Ovary (tissue), 7 donors: ENCODE measurements at regions not wholly inside any gene's neighbourhood (a gene's known extent, or its start where the extent isn't known, plus 50 kb on each side); places are given as distances from the start of the nearest gene placed in this dataset.
"Not testable (repeated sequence)": the region's sequence is repeated elsewhere in the genome, so short reads cannot be mapped to it uniquely, and the experiment has no call there.

Source experiments
- DNase-seq, 5 donors: peaks; one replicate each; pipeline ENCODE4 v3.0.0-alpha.2; 2019 to 2020
- H3K27ac ChIP-seq, 2 donors: fragments of 200-600 bp; one replicate each; pipeline versions ENCODE4 v1.5.1 to v1.8.0; 2019 to 2022
- H3K27me3 ChIP-seq: fragments of 200-600 bp; one replicate; pipeline ENCODE4 v1.8.0; 2022
- H3K36me3 ChIP-seq: fragments of 200-600 bp; sonication (generic); one replicate; pipeline ENCODE4 v1.5.1; 2019
- H3K4me1 ChIP-seq: one replicate; pipeline ENCODE4 v1.8.1; 2013; ENCODE audit warnings: mild to moderate bottlenecking, moderate library complexity; ENCODE audit not compliant: insufficient read depth
- H3K4me3 ChIP-seq: fragments of 200-600 bp; sonication (generic); one replicate; pipeline ENCODE4 v1.5.1; 2017
- H3K9me3 ChIP-seq, 2 donors: fragments of 200-600 bp in 1 of 2; sonication (generic) in 1 of 2; one replicate each; pipeline versions ENCODE4 v1.5.1 to v1.8.1; 2013 to 2019; ENCODE audit warnings: mild to moderate bottlenecking in 1 of 2, moderate library complexity in 1 of 2
- EP300 ChIP-seq: sonication (generic); formaldehyde crosslinking; IDR thresholded peaks from one replicate; pipeline ENCODE4 v1.6.1; 2017; ENCODE audit warnings: antibody characterized with exemption
- POLR2A ChIP-seq: fragments of 450-650 bp; IDR thresholded peaks from one replicate; pipeline ENCODE4 v1.6.1; 2017; ENCODE audit warnings: antibody characterized with exemption, mild to moderate bottlenecking, moderate library complexity
- WGBS, 3 donors: extraction: QIAGEN DNeasy Blood & Tissue Kit in 1 of 3; methylation state at CpG; one replicate each; pipeline versions ENCODE4 v1.1.5 to v1.1.7; 2013 to 2017; 5-methylcytosine and 5-hydroxymethylcytosine counted together
- intact Hi-C, 4 donors: fragments of 100-400 bp; cut with DNase I; formaldehyde crosslinking; loops; one replicate each; pipeline versions ENCODE4 v1.11.0 to v1.15.1; 2022 to 2023
- TF ChIP-seq, protein P1 (sequence below), 3 donors: fragments of 450-650 bp in 2 of 3; fragments of 200-600 bp in 1 of 3; IDR thresholded peaks; one replicate each; pipeline versions ENCODE4 v1.5.1 to v1.8.0; 2016 to 2022; ENCODE audit warnings: antibody characterized with exemption in 3 of 3, mild to moderate bottlenecking in 1 of 3
- donor health status: DM: no; HTN: no; CAD: no; lungs with moderate emphysema.
- donor health status: DM: no; HTN: no; CAD: no.
- donor health status: Bipolar disorder and iron deficiency.
- donor health status: DM: no; HTN: no; CAD: no.
- donor health status: DM: yes; HTN: yes; CAD: no.

DNA sequence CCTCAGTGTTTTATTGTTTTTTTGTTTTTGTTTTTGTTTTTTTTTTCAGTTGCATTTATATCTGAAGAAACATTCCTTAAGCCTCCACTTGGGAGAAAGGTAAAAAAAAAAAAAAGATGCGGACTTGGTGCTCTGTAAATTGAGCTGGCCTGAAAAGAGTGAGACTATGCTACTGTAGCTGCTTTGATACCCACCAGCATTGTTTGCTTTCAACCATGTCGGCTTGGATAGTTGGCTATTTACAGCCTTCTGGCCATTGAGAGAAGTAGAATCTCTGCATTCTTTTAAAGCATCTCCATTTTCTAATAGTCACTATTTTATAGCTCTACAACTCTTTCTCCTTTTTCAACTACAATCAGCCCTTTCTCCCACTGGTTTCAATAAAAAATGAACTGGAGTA lies 149.6 kb downstream of the ZIC4 start:
- no peaks in the 10 kb centered on the region for H3K4me1 ChIP-seq
- H3K4me3 ChIP-seq, result no peak overlapping the region
- H3K27me3 ChIP-seq, result no peaks in the 10 kb centered on the region
- H3K9me3 ChIP-seq, result no peaks in the 10 kb centered on the region
- no peak overlapping the region for H3K27ac ChIP-seq
- intact Hi-C loops, result no loop called here
- DNase-seq, result no peak
- TF ChIP-seq POLR2A (no peak), EP300 (no peak)
- TF ChIP-seq, protein P1, sequence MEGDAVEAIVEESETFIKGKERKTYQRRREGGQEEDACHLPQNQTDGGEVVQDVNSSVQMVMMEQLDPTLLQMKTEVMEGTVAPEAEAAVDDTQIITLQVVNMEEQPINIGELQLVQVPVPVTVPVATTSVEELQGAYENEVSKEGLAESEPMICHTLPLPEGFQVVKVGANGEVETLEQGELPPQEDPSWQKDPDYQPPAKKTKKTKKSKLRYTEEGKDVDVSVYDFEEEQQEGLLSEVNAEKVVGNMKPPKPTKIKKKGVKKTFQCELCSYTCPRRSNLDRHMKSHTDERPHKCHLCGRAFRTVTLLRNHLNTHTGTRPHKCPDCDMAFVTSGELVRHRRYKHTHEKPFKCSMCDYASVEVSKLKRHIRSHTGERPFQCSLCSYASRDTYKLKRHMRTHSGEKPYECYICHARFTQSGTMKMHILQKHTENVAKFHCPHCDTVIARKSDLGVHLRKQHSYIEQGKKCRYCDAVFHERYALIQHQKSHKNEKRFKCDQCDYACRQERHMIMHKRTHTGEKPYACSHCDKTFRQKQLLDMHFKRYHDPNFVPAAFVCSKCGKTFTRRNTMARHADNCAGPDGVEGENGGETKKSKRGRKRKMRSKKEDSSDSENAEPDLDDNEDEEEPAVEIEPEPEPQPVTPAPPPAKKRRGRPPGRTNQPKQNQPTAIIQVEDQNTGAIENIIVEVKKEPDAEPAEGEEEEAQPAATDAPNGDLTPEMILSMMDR (IDR thresholded peaks at IDR 0.05), result no peak
- H3K36me3 ChIP-seq, result no peaks in the 10 kb centered on the region
- WGBS, 3 donors, result 67 to 77% (median 77%) methylated on average over 2 of the region's 2 CpGs

DNA sequence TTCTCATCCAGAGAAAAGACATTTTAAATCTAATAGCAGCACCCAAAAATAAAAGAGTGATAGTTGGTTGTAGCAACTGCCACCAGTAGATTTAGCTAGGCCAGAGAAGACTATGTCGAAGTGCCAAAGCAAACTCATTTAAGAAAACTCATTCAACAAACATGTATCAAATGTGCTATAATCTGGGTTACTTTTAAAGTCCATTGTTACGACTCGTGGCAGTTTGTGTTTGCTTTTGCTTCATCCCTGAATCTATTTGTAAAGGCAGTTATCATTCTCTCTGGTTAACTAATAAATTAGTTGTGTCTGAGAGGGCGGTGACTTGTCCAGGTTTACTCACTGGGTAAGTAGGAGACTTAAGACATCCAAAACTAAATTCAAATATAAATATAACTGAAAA lies 159.4 kb downstream of the ZIC4 start:
- intact Hi-C loops, result no loop called here
- 90 to 93% (median 91%) methylated on average over 4 of the region's 4 CpGs for WGBS, 3 donors
- no peaks in the 10 kb centered on the region for H3K36me3 ChIP-seq
- no peaks in the 10 kb centered on the region for H3K27me3 ChIP-seq
- DNase-seq, result no peak
- TF ChIP-seq POLR2A (no peak), EP300 (no peak)
- TF ChIP-seq, protein P1 (IDR thresholded peaks at IDR 0.05), result no peak
- no peak overlapping the region for H3K4me3 ChIP-seq
- no peaks in the 10 kb centered on the region for H3K9me3 ChIP-seq
- H3K4me1 ChIP-seq, result no peaks in the 10 kb centered on the region
- H3K27ac ChIP-seq, result no peak overlapping the region

DNA sequence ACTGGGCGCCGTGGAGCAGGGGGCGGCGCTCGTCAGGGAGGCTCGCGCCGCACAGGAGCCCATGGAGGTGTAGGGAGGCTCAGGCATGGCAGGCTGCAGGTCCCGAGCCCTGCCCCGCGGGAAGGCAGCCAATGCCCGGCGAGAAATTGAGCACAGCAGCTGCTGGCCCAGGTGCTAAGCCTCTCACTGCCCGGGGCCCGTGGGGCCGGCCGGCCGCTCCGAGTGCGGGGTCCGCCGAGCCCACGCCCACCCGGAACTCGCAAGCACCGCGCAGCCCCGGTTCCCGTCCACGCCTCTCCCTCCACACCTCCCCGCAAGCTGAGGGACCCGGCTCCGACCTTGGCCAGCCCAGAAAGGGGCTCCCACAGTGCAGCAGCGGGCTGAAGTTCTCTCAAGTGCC lies 160.7 kb downstream of the ZIC4 start:
- H3K4me3 ChIP-seq, H3K36me3 ChIP-seq, H3K27me3 ChIP-seq, H3K4me1 ChIP-seq, H3K9me3 ChIP-seq, intact Hi-C loops, H3K27ac ChIP-seq, DNase-seq: not testable (repeated sequence)
- 95 to 97% (median 96%) methylated on average over 32 to 34 of the region's 34 CpGs for WGBS, 3 donors

DNA sequence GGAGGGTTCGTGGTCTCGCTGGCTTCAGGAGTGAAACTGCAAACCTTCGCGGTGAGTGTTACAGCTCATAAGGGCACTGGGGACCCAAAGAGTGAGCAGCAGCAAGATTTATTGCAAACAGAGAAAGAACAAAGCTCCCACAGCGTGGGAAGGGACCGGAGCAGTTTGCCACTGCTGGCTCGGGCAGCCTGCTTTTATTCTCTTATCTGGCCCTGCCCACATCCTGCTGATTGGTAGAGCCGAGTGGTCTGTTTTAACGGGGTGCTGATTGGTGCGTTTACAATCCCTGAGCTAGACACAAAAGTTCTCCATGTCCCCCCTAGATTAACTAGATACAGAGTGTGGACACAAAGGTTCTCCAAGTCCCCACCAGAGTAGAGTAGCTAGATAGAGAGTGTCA lies 161.3 kb downstream of the ZIC4 start:
- H3K36me3 ChIP-seq, DNase-seq, H3K4me1 ChIP-seq, H3K27me3 ChIP-seq, intact Hi-C loops, H3K9me3 ChIP-seq, H3K4me3 ChIP-seq, H3K27ac ChIP-seq: not testable (repeated sequence)
- 81 to 86% (median 84%) methylated on average over 10 of the region's 10 CpGs for WGBS, 3 donors

DNA sequence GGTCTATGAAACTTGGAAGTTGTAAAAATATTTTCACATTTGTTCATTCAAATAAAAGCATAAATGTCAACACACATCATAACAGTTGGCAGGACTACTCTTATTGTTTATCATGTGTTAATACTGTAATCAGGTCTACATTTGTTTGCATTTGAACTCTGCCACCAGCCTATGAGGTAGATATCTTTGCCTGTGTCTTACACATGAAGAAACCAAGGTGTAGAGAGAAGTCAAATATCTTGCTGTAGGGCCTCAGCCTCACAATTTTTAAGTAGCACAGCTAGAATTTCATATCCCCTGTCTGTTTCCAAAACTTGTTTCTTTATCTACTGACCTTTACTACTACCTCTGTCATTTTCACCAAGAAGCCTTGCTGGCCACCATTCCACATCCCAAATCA lies 161.9 kb downstream of the ZIC4 start:
- no peak overlapping the region for H3K4me3 ChIP-seq
- no peaks in the 10 kb centered on the region for H3K27me3 ChIP-seq
- intact Hi-C loops, result no loop called here
- no peak overlapping the region for H3K27ac ChIP-seq
- TF ChIP-seq EP300, result no peak
- H3K4me1 ChIP-seq, result no peaks in the 10 kb centered on the region
- H3K9me3 ChIP-seq, result no peaks in the 10 kb centered on the region
- no peaks in the 10 kb centered on the region for H3K36me3 ChIP-seq
- DNase-seq, result no peak

DNA sequence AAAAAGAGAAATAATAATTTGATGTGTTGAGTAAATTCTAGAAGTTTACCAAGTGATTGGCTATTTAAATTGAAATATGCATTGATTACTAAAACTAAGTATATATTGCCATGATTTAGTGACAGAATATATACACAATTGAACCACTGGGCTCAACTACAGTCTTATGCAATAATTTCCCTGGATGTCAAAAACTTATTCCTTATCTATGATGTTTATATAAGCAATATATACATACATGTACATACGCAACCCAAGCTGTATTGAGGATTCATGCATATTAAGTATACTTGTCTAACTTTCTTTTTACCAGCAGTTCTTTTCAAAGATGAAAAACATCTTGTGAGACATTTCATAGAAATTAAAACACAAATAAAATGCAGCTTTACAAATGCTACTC lies 165.8 kb downstream of the ZIC4 start:
- DNase-seq, result no peak
- intact Hi-C loops, result no loop called here
- TF ChIP-seq POLR2A (no peak), EP300 (no peak)
- TF ChIP-seq, protein P1 (IDR thresholded peaks at IDR 0.05), result no peak
- Histone ChIP-seq H3K36me3 (no peaks in the 10 kb centered on the region), H3K9me3 (no peaks in the 10 kb centered on the region), H3K4me3 (no peak overlapping the region), H3K4me1 (no peaks in the 10 kb centered on the region), H3K27me3 (no peaks in the 10 kb centered on the region), H3K27ac (no peak overlapping the region)
- WGBS, 3 donors, result 74 to 80% (median 74%) methylated on average over 1 of the region's 1 CpG
